HFF-Myc (cell line): ENCODE measurements at regions not wholly inside any gene's neighbourhood (a gene's known extent, or its start where the extent isn't known, plus 50 kb on each side); places are given as distances from the start of the nearest gene placed in this dataset.

Source experiments
- DNase-seq: peaks from one replicate; pipeline ENCODE4 v3.0.0-alpha.2; 2011; ENCODE audit warnings: low read depth; ENCODE audit errors: extremely low read depth
- H3K4me3 ChIP-seq: replicated peaks from 2 replicates; pipeline ENCODE4 v1.5.1; 2011; ENCODE audit warnings: low read depth, mild to moderate bottlenecking, control low read depth, low read length
- TF ChIP-seq, protein P1 (sequence below): IDR thresholded peaks from 2 replicates; pipeline ENCODE4 v1.5.1; 2012; ENCODE audit warnings: mild to moderate bottlenecking, low read depth, low read length, control low read depth; ENCODE audit errors: missing control alignments

- TF ChIP-seq, protein P1, sequence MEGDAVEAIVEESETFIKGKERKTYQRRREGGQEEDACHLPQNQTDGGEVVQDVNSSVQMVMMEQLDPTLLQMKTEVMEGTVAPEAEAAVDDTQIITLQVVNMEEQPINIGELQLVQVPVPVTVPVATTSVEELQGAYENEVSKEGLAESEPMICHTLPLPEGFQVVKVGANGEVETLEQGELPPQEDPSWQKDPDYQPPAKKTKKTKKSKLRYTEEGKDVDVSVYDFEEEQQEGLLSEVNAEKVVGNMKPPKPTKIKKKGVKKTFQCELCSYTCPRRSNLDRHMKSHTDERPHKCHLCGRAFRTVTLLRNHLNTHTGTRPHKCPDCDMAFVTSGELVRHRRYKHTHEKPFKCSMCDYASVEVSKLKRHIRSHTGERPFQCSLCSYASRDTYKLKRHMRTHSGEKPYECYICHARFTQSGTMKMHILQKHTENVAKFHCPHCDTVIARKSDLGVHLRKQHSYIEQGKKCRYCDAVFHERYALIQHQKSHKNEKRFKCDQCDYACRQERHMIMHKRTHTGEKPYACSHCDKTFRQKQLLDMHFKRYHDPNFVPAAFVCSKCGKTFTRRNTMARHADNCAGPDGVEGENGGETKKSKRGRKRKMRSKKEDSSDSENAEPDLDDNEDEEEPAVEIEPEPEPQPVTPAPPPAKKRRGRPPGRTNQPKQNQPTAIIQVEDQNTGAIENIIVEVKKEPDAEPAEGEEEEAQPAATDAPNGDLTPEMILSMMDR: no peak
- DNase-seq: no peak
- H3K4me3 ChIP-seq: no peak overlapping the region
Observed at GRCh38 chr21:18603261-18603660, 199.7 kb upstream of the TMPRSS15 start.

DNA sequence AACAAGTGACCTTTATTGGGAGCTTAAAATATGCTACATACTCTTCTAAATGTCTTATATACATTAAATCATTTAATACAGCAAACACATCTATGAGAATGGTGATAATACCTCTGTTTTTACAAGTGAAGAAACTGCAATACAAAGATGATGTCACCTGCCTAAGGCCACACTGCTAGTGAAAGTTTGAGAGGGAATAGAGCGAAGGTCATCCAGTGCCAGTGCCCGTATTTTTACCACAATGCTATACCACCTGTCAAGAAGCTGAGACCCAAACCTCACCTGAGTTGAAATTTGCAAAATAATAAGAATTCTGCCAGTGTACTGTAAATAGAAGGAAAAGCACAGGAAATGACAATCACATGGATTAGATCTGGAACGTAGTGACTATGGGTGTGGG lies 200.4 kb upstream of the TMPRSS15 start:
- no peak overlapping the region for H3K4me3 ChIP-seq
- DNase-seq: no peak
- TF ChIP-seq, protein P1: no peak

GRCh38 chr21:18608226-18608625 lies 204.6 kb upstream of the TMPRSS15 start:
- no peak for DNase-seq
- no peak overlapping the region for H3K4me3 ChIP-seq
- TF ChIP-seq, protein P1: no peak

DNA sequence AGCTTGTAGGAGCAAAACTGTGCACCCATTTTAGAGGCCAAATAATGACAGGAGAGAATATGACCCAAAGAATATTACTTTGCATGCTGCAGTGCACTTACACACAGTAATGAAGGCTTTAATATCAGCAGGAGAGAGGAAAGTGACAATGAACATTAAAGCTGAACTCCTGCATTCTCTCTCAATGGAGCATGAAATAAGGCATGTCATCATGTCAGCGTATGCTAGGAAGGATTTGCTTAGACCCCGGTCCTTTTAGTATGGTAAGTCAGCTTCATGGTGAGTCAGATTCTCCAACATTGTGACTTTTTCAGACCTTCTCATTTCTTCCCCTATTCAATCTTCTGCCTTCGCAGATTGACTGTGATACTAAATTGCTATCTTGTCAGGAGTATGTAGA lies 210.7 kb upstream of the TMPRSS15 start:
- TF ChIP-seq, protein P1: no peak
- no peak for DNase-seq
- H3K4me3 ChIP-seq: no peak overlapping the region

GRCh38 chr21:18617291-18617690 lies 213.7 kb upstream of the TMPRSS15 start:
- no peak overlapping the region for H3K4me3 ChIP-seq
- TF ChIP-seq, protein P1: no peak
- DNase-seq: no peak

DNA sequence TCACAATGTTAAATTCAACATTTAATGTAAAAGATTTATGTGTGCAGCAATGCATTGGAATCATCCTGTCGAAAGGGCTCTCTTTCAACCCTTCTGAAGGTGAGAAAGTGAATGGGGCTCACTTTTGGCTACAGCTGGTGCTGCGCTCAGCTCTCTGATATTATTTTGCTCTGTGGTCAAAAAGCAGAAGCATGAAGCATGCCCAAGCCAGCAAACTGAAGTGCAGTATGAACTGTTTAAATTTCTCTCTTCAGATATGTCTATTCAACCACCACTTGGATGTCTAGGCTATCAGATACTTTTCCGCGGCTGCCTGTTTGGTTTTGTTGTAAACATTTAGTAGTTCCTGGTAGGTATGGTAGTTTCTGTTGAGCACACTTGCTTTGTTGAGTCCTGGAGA lies 216.9 kb upstream of the TMPRSS15 start:
- no peak overlapping the region for H3K4me3 ChIP-seq
- TF ChIP-seq, protein P1: no peak
- DNase-seq: no peak

DNA sequence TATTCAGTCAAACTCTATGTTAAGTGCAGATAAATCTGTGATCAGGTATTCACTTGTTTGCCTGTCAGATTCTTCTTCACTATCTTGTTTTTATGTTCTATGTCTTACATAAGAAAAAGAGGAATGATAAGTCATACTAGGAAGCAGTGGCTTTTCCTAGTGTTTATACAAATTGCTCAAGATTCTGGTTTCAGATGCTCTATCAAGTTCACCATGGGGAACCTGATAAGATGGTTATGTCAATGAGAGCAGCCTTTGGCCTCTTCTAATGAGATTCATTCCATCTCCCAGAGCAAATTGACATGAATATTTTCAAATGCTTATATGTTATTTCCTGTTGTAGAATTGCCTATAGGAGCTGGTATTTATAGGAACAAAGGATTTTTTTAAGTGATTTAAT lies 218.8 kb upstream of the TMPRSS15 start:
- H3K4me3 ChIP-seq: no peak overlapping the region
- TF ChIP-seq, protein P1: no peak
- no peak for DNase-seq
